WTC11 (cell line): ENCODE measurements at regions not wholly inside any gene's neighbourhood (a gene's known extent, or its start where the extent isn't known, plus 50 kb on each side); places are given as distances from the start of the nearest gene placed in this dataset.

Source experiments
- ATAC-seq: fragments of 200-7000 bp; cut with Tn5 transposase; 2 replicates; pipeline ENCODE4 v1.10.0; 2021; ENCODE audit warnings: mild to moderate bottlenecking, moderate library complexity
- CTCF ChIA-PET: fragments of 300-600 bp; sonication (Branson Sonifier 250); formaldehyde crosslinking; loops from one replicate; lab custom pipeline; 2021; ENCODE audit warnings: antibody characterized with exemption; lab: Charles Lee
- POLR2A ChIA-PET: fragments of 350-600 bp; sonication (Branson Sonifier 250); formaldehyde crosslinking; loops from one replicate; lab custom pipeline; 2021; ENCODE audit warnings: antibody characterized with exemption; lab: Charles Lee
- DNase-seq: peaks from one replicate; pipeline ENCODE4 v3.0.0; 2021; ENCODE audit warnings: low spot score
- H3K27ac Mint-ChIP-seq: 2 replicates; pipeline ENCODE4 v1.8.0; 2021; ENCODE audit warnings: mixed read lengths
- H3K27me3 Mint-ChIP-seq: 2 replicates; pipeline ENCODE4 v1.8.0; 2021; ENCODE audit warnings: low read depth, mild to moderate bottlenecking, moderate library complexity, mixed read lengths
- H3K36me3 Mint-ChIP-seq: 2 replicates; pipeline ENCODE4 v1.8.0; 2021; ENCODE audit warnings: mixed read lengths
- H3K4me1 Mint-ChIP-seq: 2 replicates; pipeline ENCODE4 v1.8.0; 2022; ENCODE audit warnings: mixed read lengths
- H3K4me3 Mint-ChIP-seq: 2 replicates; pipeline ENCODE4 v1.8.0; 2021; ENCODE audit warnings: mild to moderate bottlenecking, moderate library complexity, mixed read lengths
- H3K9me3 Mint-ChIP-seq: 2 replicates; pipeline ENCODE4 v1.8.0; 2021; ENCODE audit warnings: mixed read lengths
- ESRRA ChIP-seq: sonication (generic); formaldehyde crosslinking; IDR thresholded peaks from 2 replicates; pipeline ENCODE4 v1.8.1; 2022; ENCODE audit warnings: mild to moderate bottlenecking, missing genetic modification reagents, borderline replicate concordance
- MYBL2 ChIP-seq: sonication (generic); formaldehyde crosslinking; IDR thresholded peaks from 2 replicates; pipeline ENCODE4 v1.8.1; 2023; ENCODE audit warnings: mild to moderate bottlenecking, moderate library complexity, missing genetic modification reagents
- TP53 ChIP-seq: sonication (generic); formaldehyde crosslinking; IDR thresholded peaks from 2 replicates; pipeline ENCODE4 v1.8.1; 2023; ENCODE audit warnings: mild to moderate bottlenecking, missing genetic modification reagents
- ZNF121 ChIP-seq: sonication (generic); formaldehyde crosslinking; IDR thresholded peaks from 2 replicates; pipeline ENCODE4 v1.8.0; 2023; ENCODE audit warnings: missing genetic modification reagents
- ZNF423 ChIP-seq: fragments of 250-450 bp; sonication (Bioruptor Pico); IDR thresholded peaks from 2 replicates; pipeline ENCODE4 v2.1.2; 2022; ENCODE audit warnings: mild to moderate bottlenecking, moderate library complexity
- TF ChIP-seq, protein P1 (sequence below): fragments of 250-450 bp; sonication (Bioruptor Pico); IDR thresholded peaks from 2 replicates; pipeline ENCODE4 v1.9.0; 2021; ENCODE audit warnings: mild to moderate bottlenecking
- TF ChIP-seq, protein P2 (sequence below): sonication (generic); formaldehyde crosslinking; IDR thresholded peaks from 2 replicates; pipeline ENCODE4 v1.8.1; 2022; ENCODE audit warnings: missing genetic modification reagents, borderline replicate concordance
- TF ChIP-seq, protein P3 (sequence below): sonication (generic); formaldehyde crosslinking; IDR thresholded peaks from 2 replicates; pipeline ENCODE4 v1.8.0; 2023; ENCODE audit warnings: mild to moderate bottlenecking, missing genetic modification reagents
- TF ChIP-seq, protein P4 (sequence below): fragments of 250-450 bp; sonication (Bioruptor Pico); IDR thresholded peaks from 2 replicates; pipeline ENCODE4 v1.9.0; 2021; ENCODE audit warnings: mild to moderate bottlenecking
- TF ChIP-seq, protein P5 (sequence below): fragments of 250-450 bp; sonication (Bioruptor Pico); IDR thresholded peaks from 2 replicates; pipeline ENCODE4 v1.9.0; 2021; ENCODE audit warnings: moderate library complexity, mild to moderate bottlenecking, inconsistent platforms, borderline replicate concordance
- TF ChIP-seq, protein P6 (sequence below): sonication (generic); formaldehyde crosslinking; IDR thresholded peaks from 2 replicates; pipeline ENCODE4 v1.8.1; 2023; ENCODE audit warnings: mild to moderate bottlenecking, missing genetic modification reagents, moderate library complexity
- TF ChIP-seq, protein P7 (sequence below): sonication (generic); formaldehyde crosslinking; IDR thresholded peaks from 2 replicates; pipeline ENCODE4 v1.8.1; 2023; ENCODE audit warnings: mild to moderate bottlenecking, missing genetic modification reagents, borderline replicate concordance
- TF ChIP-seq, protein P8 (sequence below): sonication (generic); formaldehyde crosslinking; IDR thresholded peaks from 2 replicates; pipeline ENCODE4 v1.8.0; 2022; ENCODE audit warnings: mild to moderate bottlenecking, missing genetic modification reagents
- TF ChIP-seq, protein P9 (sequence below): sonication (generic); formaldehyde crosslinking; IDR thresholded peaks from 2 replicates; pipeline ENCODE4 v1.8.1; 2023; ENCODE audit warnings: mild to moderate bottlenecking, missing genetic modification reagents

DNA sequence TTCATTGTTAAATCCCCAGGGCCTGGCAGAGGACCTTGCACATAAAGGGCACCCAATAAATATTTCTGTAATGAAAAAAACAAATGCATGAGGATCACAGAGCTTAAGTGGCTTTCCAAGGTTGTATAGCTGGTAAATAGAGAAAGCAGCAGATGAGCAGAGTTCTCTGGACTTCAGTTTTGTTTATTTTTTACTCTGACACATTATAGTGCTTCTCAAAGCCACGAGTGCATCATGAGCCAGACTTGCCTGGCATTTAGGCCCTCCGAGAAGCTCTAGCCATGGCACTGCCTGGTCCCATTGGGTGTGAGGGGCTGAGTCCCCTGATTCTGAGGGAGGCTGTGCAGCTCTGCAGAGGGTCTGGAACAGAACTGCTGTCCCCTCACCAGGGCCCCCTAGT lies 87.2 kb upstream of the ZNF32 start:
- Mint-ChIP-seq H3K36me3 (no peaks in the 10 kb centered on the region), H3K4me3 (no peak overlapping the region), H3K9me3 (peaks cover 8% of the 10 kb centered on the region; the same call in 1 of the 2 replicates), H3K4me1 (no peaks in the 10 kb centered on the region)
- ATAC-seq = no peak
- CTCF ChIA-PET = interaction anchor here (1.3 kb wide), 2 partner anchors 46 to 52 kb away, joined by 3 to 4 read pairs; no protein-coding TSS in a partner anchor
- TF ChIP-seq, protein P1, sequence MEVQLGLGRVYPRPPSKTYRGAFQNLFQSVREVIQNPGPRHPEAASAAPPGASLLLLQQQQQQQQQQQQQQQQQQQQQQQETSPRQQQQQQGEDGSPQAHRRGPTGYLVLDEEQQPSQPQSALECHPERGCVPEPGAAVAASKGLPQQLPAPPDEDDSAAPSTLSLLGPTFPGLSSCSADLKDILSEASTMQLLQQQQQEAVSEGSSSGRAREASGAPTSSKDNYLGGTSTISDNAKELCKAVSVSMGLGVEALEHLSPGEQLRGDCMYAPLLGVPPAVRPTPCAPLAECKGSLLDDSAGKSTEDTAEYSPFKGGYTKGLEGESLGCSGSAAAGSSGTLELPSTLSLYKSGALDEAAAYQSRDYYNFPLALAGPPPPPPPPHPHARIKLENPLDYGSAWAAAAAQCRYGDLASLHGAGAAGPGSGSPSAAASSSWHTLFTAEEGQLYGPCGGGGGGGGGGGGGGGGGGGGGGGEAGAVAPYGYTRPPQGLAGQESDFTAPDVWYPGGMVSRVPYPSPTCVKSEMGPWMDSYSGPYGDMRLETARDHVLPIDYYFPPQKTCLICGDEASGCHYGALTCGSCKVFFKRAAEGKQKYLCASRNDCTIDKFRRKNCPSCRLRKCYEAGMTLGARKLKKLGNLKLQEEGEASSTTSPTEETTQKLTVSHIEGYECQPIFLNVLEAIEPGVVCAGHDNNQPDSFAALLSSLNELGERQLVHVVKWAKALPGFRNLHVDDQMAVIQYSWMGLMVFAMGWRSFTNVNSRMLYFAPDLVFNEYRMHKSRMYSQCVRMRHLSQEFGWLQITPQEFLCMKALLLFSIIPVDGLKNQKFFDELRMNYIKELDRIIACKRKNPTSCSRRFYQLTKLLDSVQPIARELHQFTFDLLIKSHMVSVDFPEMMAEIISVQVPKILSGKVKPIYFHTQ = no peak
- TF ChIP-seq MYBL2 (CRISPR knock-in tag) = no peak
- no peak for TF ChIP-seq TP53 (CRISPR knock-in tag)
- TF ChIP-seq, protein P2, sequence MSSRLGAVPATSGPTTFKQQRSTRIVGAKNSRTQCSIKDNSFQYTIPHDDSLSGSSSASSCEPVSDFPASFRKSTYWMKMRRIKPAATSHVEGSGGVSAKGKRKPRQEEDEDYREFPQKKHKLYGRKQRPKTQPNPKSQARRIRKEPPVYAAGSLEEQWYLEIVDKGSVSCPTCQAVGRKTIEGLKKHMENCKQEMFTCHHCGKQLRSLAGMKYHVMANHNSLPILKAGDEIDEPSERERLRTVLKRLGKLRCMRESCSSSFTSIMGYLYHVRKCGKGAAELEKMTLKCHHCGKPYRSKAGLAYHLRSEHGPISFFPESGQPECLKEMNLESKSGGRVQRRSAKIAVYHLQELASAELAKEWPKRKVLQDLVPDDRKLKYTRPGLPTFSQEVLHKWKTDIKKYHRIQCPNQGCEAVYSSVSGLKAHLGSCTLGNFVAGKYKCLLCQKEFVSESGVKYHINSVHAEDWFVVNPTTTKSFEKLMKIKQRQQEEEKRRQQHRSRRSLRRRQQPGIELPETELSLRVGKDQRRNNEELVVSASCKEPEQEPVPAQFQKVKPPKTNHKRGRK (CRISPR knock-in tag) = no peak
- TF ChIP-seq, protein P3, sequence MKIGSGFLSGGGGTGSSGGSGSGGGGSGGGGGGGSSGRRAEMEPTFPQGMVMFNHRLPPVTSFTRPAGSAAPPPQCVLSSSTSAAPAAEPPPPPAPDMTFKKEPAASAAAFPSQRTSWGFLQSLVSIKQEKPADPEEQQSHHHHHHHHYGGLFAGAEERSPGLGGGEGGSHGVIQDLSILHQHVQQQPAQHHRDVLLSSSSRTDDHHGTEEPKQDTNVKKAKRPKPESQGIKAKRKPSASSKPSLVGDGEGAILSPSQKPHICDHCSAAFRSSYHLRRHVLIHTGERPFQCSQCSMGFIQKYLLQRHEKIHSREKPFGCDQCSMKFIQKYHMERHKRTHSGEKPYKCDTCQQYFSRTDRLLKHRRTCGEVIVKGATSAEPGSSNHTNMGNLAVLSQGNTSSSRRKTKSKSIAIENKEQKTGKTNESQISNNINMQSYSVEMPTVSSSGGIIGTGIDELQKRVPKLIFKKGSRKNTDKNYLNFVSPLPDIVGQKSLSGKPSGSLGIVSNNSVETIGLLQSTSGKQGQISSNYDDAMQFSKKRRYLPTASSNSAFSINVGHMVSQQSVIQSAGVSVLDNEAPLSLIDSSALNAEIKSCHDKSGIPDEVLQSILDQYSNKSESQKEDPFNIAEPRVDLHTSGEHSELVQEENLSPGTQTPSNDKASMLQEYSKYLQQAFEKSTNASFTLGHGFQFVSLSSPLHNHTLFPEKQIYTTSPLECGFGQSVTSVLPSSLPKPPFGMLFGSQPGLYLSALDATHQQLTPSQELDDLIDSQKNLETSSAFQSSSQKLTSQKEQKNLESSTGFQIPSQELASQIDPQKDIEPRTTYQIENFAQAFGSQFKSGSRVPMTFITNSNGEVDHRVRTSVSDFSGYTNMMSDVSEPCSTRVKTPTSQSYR = no peak
- no peak for TF ChIP-seq ESRRA
- TF ChIP-seq, protein P4, sequence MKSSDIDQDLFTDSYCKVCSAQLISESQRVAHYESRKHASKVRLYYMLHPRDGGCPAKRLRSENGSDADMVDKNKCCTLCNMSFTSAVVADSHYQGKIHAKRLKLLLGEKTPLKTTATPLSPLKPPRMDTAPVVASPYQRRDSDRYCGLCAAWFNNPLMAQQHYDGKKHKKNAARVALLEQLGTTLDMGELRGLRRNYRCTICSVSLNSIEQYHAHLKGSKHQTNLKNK = no peak
- TF ChIP-seq, protein P5, sequence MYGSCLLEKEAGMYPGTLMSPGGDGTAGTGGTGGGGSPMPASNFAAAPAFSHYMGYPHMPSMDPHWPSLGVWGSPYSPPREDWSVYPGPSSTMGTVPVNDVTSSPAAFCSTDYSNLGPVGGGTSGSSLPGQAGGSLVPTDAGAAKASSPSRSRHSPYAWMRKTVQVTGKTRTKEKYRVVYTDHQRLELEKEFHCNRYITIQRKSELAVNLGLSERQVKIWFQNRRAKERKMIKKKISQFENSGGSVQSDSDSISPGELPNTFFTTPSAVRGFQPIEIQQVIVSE (CRISPR knock-in tag) = no peak
- TF ChIP-seq, protein P6, sequence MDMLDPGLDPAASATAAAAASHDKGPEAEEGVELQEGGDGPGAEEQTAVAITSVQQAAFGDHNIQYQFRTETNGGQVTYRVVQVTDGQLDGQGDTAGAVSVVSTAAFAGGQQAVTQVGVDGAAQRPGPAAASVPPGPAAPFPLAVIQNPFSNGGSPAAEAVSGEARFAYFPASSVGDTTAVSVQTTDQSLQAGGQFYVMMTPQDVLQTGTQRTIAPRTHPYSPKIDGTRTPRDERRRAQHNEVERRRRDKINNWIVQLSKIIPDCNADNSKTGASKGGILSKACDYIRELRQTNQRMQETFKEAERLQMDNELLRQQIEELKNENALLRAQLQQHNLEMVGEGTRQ (CRISPR knock-in tag) = no peak
- TF ChIP-seq, protein P7, sequence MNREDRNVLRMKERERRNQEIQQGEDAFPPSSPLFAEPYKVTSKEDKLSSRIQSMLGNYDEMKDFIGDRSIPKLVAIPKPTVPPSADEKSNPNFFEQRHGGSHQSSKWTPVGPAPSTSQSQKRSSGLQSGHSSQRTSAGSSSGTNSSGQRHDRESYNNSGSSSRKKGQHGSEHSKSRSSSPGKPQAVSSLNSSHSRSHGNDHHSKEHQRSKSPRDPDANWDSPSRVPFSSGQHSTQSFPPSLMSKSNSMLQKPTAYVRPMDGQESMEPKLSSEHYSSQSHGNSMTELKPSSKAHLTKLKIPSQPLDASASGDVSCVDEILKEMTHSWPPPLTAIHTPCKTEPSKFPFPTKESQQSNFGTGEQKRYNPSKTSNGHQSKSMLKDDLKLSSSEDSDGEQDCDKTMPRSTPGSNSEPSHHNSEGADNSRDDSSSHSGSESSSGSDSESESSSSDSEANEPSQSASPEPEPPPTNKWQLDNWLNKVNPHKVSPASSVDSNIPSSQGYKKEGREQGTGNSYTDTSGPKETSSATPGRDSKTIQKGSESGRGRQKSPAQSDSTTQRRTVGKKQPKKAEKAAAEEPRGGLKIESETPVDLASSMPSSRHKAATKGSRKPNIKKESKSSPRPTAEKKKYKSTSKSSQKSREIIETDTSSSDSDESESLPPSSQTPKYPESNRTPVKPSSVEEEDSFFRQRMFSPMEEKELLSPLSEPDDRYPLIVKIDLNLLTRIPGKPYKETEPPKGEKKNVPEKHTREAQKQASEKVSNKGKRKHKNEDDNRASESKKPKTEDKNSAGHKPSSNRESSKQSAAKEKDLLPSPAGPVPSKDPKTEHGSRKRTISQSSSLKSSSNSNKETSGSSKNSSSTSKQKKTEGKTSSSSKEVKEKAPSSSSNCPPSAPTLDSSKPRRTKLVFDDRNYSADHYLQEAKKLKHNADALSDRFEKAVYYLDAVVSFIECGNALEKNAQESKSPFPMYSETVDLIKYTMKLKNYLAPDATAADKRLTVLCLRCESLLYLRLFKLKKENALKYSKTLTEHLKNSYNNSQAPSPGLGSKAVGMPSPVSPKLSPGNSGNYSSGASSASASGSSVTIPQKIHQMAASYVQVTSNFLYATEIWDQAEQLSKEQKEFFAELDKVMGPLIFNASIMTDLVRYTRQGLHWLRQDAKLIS = no peak
- TF ChIP-seq, protein P8, sequence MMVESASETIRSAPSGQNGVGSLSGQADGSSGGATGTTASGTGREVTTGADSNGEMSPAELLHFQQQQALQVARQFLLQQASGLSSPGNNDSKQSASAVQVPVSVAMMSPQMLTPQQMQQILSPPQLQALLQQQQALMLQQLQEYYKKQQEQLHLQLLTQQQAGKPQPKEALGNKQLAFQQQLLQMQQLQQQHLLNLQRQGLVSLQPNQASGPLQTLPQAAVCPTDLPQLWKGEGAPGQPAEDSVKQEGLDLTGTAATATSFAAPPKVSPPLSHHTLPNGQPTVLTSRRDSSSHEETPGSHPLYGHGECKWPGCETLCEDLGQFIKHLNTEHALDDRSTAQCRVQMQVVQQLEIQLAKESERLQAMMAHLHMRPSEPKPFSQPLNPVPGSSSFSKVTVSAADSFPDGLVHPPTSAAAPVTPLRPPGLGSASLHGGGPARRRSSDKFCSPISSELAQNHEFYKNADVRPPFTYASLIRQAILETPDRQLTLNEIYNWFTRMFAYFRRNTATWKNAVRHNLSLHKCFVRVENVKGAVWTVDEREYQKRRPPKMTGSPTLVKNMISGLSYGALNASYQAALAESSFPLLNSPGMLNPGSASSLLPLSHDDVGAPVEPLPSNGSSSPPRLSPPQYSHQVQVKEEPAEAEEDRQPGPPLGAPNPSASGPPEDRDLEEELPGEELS (CRISPR knock-in tag) = no peak
- TF ChIP-seq, protein P9, sequence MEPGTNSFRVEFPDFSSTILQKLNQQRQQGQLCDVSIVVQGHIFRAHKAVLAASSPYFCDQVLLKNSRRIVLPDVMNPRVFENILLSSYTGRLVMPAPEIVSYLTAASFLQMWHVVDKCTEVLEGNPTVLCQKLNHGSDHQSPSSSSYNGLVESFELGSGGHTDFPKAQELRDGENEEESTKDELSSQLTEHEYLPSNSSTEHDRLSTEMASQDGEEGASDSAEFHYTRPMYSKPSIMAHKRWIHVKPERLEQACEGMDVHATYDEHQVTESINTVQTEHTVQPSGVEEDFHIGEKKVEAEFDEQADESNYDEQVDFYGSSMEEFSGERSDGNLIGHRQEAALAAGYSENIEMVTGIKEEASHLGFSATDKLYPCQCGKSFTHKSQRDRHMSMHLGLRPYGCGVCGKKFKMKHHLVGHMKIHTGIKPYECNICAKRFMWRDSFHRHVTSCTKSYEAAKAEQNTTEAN = no peak
- TF ChIP-seq ZNF121 (CRISPR knock-in tag) = no peak
- no peak for TF ChIP-seq ZNF423 (CRISPR knock-in tag)
- TF ChIP-seq, all 79 proteins: peak for 0
- POLR2A ChIA-PET = interaction anchor here (0.6 kb wide), 1 partner anchor 106 kb away, joined by 3 read pairs; no protein-coding TSS in a partner anchor
- no peaks in the 10 kb centered on the region for H3K27me3 Mint-ChIP-seq
- no peak for DNase-seq
- no peak overlapping the region for H3K27ac Mint-ChIP-seq
